Inflammatory macrophage treated with lipopolysaccharide for 1 hour (primary cell): ENCODE measurements at regions not wholly inside any gene's neighbourhood (a gene's known extent, or its start where the extent isn't known, plus 50 kb on each side); places are given as distances from the start of the nearest gene placed in this dataset.

ENCODE experiments used
- DNase-seq, 2 donors: peaks; one replicate each; pipeline ENCODE4 v3.0.0-alpha.2; 2020 to 2022

DNA sequence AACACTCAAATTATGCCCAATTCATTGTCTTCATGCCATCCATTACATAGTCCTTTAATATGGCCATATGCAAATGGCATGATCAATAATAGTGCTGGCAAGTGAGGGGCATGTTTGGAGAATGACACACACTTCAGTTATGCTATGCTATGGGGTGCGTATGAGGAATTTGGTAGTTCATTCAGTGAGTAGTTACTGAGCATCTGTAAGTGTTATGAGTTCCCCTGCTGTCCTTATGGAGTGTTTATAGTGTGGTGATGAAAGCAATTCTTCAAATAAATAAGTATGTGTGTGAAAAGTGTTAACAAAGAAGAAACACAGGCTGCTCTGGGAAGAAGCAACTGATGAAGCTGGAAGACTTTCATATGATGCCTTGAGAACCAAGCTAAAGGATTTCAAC, 383.7 kb upstream of the SLC14A2 start:
- DNase-seq, result no peak

DNA sequence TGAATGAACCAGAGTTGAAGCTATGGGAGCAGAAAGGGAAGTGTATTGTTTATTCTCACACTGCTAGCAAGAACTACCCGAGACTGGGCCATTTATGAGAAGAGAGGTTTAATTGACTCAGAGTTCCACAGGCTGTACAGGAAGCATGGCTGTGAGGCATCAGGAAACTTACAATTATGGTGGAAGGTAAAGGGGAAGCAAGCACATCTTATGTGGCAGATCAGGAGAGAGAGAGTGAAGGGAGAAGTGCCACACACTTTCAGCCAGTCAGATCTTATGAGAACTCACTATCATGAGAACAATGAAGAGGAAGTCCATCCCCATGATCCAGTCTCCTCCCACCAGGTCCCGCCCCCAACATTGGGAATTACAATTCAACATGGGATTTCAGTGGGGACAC, 383.2 kb upstream of the SLC14A2 start:
- DNase-seq, result peak; percentile 16 to 53

DNA sequence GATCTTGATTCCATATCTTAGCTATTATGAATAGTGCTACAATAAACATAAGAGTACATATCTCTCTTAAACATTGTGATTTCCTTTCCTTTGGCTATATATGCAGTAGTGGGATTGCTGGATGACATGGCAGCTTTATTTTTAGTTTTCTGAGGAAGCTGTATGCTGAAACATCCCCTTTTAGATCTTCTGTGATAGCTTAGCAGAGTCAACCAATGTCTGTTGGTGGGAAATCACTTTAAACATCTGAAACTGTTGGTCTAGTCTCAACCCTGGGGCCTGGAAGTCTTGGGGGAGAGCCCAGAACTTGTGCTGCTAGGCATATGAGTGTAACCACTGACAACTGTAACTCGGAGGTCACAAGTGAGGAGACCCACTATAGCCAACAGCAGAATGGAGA, 378.6 kb upstream of the SLC14A2 start:
- DNase-seq, result peak; percentile 38 to 42

DNA sequence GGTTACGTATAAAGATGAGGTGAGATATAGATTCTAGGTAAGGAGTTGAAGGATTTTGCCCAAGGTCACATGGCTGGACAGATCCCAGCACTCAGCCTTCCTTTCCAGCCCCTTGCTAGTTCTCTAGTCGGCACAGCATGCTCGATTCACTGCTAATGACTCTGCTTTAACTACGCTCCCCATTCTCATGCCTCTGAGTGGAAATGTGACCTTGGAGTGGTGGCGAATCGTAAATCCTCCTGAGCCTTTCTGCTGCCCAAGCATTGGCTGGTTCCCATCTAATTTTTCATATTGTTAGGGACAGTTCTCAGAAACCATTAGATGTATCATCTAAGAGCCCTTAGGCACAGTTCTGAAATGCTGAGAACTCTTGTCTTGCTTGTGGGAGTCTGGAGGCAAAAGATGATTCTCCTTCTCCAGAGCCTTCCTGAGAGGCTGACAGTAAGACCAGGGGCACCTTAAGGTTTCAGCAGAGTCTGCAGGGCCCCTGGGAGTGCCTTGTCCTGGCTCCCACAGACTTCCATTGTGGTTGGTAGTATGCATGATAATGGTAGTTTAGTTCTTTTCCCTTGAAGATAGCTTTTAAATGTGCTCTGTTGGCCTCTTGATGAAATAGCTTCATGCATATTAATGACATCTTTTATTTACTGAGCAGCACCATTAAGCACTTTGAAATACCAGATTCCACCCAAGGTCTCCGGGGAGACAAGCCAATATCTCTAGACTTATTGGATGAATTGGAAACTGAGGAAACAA, 377.8 kb upstream of the SLC14A2 start:
- no peak for DNase-seq

DNA sequence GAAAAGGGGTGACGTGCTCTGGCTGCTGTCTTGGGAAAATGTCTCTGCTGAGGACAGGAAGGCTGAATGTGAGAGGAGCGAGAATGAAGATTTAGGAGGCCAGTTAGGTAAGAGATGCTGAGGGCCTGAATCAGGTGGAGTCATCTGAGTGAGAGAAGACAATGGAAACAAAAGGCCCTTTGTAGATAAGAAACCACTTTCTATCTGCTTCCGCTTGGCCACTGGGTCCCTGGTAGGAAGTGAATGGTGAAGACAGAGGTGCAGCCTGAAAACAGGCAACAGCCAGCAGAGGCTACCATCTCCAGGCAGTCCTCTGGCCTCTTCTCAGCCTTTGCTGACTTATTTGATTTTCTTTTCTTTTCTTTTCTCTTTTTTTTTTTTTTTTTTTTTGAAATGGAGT, 374.0 kb upstream of the SLC14A2 start:
- no peak for DNase-seq

DNA sequence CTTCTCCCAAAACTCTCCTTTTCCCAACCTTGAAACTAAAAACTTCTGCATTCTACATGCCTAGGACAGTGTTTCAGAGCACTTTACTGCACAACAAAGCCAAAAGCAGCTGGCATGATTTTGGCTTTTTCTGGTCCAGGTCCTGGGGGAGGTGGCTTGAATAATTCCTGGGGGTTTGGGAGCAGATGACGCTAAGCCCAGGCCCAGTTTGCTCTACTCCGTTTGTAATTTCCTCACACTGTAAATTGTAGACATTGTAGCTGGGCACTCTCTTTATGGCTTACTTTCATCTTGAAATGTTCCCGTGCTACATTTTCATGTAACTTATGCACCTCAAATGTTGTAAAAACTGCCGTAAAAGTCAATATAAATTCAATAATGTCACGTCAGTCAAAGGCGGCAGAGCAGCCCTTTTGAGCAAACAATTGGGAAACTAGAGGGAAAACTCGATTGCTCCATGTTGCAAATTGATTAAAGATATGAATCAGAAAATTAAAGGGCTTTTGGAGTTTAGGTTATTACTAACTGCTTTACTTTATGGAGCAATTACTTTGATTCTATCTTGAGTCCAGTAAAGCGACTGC, 373.2 kb upstream of the SLC14A2 start:
- no peak for DNase-seq

DNA sequence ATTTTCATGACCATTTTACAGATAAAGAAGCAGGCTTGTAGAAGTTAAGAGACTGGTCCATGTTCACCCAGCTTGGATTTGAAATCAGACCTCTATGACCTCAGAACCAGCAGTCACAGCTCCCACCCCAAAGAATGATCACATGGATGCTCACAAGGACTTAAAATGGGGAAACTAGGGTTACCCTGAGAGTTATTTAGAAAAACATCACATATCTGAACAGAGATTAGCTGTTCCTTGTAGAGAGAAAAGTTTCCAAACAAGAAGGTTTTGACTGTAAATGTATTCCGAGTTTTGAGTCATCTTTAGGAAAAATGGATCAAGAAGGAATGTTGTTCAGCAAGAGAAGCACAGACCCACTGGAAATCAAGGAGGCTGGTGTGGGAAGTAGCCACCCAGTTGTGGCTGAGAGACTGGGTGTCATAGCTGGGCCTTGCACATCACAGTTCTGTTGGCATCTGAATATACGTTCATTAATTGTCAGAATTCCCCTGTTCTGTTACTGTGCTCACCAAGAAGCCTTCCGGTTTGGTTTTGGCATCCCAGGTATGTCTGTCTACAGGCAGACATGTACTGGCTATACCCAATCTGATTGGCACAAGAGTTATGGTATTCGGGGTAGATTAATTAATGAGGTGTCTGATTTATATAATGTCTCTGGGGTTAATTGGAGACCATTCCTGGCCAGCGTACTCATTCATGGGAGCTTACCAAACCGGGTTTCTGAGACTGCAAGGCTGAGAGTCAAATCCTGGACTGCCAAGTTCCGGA, 371.8 kb upstream of the SLC14A2 start:
- peak; percentile 33 to 58 for DNase-seq

DNA sequence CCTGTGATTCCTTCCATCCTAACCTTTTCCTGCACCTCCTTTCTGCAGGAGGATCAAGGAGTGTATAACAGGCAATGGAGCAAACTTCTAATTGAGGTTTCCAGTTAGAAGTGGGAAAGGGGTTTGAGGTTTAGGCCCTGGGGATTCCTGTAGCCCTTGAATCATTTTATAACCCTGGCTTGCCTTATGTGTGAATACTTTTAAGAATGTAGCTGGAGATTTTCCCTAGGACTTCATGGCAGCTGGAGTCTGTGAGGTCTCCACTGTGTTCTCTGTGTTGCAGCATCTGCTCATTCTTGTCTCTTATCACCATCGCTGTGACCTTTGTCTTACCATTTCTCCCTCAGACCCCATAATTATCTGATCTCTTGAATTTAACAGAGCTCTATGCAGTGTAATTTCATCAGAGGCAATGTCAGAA, 370.2 kb upstream of the SLC14A2 start:
- DNase-seq, result no peak

DNA sequence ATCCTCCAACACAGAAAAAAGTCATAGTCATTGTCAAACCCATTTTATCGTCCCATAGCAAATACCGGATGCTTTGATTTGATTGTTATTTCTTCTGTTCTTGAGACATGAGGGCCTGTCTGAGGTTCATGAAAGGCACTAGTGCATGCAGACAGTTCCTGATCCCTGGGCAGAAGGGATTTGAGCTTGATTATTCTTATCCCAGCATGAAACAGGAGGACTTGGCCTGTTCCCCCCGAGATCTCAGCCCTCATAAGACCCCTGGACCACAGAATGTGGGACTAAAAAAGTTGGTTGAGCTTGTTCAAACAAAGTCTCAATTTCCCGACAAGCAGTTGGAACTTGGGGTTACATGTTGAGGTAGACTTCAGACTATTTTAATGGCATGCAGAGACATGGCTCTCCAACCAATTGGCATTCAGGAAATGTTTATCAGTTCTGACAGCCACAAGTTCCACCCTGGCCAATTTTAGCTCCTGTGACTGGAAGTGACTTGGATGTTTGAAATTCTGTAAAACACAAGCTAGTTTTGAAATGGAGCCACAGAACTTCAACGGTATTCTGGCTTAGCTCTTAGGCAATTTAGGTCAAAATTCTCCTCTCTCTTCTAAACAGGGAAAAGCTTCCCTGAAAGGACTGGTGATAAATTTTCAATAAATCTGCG, 366.9 kb upstream of the SLC14A2 start:
- peak; percentile 65 to 70 for DNase-seq

DNA sequence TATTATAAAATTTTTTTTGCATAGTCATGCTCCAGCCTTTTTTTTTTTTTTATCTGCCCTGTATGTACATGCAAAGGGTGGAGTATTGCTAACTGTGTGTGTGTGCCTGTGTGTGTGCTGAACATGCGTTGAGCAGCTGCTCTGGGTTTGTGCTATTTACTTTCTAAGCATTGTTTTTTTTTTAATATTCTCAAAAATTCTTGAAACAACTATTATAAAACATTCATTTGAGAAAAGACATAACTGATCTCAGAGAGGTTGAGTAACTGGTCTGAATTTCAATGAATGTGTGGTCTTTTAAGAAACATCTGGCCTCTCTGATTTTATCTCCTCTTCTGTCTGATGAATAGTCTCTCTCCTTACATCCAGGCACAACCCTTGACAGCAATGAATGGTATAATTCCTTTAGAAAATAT, 366.0 kb upstream of the SLC14A2 start:
- no peak for DNase-seq

DNA sequence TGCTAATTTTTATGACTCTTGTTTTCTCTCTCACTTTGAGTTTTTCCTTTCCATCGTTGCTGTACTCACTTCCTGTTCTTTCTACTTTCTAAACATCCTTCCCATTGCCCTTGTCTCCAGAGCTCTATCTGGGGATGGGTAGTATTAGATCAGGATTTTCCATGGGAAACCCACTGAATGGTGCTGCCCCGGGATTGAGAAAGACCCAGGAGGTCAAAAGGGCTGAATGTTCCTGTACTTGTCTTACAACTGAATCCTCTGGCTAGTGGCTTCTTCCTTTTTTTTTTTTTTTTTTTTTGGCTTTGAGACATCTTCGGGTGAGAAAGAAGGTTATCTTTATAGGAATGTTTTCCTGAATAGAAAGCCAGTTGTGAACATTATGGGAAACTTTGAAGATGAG, 364.8 kb upstream of the SLC14A2 start:
- DNase-seq, result peak; percentile 41 to 68

DNA sequence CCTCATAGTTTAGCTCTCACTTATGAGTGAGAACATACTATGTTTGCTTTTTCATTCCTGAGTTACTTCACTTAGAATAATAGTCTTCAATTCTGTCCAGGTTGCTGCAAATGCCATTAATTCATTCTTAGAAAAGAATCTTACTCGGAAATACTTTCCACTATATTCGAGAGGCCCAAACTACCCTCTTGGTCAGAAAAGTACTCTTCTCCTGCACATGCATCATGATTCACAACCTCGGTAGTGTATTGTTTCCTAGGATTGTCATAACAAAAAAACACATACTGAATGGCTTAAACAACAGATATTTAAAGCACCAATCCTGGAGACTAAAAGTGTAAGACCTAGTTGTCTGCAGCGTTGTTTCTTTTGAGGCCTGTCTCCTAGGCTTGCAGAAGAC, 364.0 kb upstream of the SLC14A2 start:
- DNase-seq, result no peak

DNA sequence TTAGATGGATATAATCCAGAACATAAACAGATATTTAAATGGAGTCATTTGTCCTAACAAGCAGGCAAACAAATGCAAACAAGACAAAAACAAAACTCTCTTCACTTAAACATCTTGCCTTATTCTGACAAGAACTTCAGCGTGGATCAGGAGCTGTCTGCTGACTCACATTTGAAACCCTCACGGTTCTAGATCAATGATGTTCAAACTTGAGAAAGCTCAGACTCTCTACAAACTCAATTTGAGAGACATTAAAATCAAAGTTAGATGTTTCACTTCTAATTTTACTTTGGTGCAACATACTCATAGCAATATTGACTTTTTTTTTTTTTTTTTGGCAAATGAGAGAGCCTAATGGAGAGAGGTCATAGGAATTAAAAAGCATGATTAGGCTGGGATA, 362.8 kb upstream of the SLC14A2 start:
- DNase-seq, result no peak

DNA sequence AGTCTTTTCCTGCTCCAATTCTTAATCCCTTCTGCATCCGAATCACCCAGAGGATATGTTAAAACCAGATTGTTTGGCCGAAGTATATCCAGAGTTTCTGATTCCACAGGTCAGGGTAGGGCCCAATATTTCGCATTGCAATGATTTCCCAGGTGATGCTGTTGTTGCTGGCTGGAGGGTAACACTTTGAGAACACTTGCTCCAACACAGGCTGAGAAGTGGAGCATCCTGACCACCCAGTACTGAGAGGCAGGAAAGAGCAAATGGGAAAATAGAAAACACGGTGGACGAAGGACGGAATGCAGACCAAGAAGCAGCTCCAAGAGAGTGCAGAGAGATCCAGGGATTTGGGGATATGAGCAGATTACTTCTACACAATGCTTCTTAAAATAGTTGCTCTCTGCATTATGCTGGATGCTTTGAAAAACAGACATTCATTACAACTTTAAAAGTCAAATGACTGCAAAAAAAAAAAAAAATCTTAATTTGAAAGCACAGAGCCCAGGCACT, 362.2 kb upstream of the SLC14A2 start:
- DNase-seq, result no peak

DNA sequence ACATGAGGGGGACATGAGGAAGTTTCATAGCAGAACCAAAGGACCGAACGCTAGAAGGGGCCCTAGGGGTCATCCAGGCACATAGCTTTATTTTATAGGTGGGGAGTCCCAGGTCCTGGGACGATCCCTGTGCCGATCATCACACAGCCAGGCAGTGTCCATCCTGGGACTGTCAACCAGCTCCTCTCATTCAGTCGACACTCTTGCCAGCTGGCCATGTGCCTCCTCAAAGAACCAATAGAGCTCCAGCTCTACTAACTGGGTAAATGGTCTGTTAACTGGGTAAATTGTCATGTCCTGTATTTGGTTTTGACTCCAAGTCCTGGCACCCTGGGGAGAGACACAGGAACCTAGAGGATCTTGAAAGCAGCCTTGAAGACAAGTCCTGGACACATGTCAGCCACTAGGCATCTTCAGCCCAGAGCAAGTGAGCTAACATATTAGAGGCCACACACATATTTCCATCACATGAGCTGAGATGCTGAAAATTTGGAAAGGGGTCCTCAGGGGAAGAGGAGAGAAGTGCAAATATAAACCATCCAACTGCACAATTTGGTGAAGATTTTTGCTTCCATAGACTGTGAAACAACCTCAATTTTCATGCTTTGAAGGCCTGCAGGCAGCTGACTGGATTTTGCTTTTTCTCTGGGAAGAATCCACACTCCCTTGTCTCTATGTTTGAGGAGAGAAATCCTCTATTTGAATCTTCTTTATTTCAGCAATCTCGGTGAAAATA, 361.1 kb upstream of the SLC14A2 start:
- no peak for DNase-seq

DNA sequence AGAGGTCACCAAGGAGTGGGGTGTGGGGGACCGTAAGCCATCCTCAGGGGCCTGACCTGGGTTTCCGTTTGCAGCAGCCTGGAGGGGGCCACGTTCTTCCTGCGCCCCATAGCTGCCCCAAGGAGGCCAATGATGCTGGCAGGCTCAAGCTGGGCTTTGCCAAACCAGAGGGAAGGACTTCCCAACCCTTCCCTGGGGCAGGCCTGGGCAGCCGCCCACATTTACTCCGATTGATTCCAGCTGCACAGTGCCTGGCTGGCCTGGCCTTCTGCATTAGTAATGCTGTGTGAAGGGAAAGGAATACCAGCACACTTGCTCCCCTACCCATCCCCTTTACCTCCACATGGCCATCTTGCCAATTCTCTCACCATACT, 360.6 kb upstream of the SLC14A2 start:
- DNase-seq, result no peak

DNA sequence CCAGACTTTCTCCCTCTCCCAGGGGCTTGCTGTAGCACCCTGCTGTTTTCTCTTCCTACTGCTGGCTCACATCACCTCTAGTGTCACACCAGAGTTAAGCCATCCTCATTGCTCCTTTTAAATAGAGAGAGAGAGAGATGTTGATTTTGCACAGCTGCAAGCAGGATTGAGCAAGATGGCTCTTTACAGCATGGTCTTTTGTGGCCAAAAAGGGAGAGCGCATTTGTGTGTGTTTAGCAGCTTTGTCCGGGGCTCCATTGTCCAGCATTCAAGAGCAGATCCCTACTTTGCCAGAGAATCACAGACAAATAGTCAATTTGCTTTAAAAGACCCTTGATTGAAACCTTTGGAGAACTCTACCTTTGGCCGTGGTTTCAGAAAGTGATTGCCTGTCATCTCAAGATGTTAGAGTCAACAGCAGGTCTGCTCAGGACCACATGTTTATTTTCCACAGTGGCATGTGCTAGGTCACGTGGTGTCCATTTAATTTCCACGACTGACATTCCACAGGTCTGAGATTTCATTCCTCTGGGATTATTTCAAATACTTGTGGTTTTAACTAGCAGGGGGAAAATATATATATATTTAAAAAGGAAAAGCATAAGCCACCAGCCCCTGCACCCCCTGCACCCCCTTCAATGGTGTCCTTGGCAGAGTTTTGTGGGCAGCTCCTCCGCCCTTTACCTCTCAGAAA, 359.9 kb upstream of the SLC14A2 start:
- no peak for DNase-seq

DNA sequence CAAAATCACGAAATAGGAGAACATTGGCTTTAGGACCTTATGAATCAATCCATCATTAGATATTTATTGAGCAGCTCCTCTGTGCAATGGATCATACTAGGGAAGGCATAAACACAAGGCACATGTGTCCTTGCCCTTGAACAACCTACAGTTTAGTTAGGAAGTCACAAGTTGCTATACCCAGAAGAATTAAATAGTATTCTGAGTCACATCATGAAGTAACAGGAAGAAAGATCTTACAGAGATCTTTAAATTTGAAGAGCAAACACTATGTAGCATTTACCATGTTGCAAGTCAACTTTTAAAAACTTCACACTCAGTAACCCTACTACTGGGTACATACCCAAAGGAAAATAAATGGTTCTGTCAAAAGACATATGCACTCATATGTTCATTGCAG, 355.2 kb upstream of the SLC14A2 start:
- peak in 1 of 2 donors; percentile 25 for DNase-seq

DNA sequence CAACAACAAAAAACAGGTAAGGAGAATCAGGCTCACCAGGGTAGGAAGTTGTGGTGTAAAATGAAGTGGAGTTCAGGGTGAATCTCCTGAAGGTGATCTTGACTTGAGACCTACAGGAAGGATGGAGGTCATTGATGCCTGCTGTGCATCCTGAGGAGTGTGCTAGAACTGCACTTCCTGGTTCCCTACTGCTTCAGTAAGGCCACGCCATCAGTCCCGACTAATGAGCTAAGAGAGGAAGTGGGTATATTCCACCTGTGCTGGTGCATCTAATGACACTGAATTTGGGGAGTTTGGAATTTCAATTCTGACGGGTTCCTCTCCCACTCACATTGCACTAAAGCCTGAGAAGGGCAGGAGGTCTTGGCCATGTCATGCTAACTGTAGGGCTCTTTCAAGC, 349.3 kb upstream of the SLC14A2 start:
- no peak for DNase-seq

DNA sequence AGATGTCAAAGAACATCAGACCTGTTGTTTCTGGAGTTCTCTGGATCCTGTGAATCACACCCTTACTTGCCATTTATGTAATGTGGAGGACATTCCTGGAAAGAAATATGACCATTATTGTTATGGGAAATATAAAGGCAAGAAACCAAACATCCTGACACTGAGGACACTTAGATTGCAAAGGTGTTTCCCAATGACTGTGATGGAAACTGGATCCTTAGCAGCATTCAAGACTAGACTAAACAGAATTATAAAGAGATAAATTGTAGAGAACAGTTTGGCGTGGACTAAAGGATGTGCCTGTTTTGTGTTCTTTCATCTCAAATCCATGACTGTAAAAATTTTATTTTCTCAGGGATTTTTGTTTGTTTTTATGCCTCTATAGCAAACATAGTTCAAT, 347.7 kb upstream of the SLC14A2 start:
- DNase-seq, result no peak

DNA sequence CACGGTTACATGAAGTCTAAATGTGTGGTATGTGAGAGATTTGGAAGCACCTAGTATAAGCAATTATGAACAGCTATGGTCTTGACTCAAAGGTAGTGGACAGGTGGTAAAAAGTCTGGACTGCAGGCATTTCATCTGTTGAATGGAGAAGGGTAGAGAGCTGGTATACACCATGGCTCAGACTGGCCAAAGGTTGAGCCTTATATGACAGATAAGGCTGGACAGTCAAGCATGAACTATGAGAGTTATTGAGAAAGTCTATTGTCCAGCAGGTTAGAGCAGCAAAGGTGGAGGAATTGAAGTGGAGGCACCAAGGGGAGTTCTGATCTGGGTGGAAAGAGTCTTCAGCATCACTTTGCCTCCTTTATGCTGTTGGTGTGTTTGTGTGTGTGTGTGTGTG, 346.7 kb upstream of the SLC14A2 start:
- DNase-seq, result no peak

DNA sequence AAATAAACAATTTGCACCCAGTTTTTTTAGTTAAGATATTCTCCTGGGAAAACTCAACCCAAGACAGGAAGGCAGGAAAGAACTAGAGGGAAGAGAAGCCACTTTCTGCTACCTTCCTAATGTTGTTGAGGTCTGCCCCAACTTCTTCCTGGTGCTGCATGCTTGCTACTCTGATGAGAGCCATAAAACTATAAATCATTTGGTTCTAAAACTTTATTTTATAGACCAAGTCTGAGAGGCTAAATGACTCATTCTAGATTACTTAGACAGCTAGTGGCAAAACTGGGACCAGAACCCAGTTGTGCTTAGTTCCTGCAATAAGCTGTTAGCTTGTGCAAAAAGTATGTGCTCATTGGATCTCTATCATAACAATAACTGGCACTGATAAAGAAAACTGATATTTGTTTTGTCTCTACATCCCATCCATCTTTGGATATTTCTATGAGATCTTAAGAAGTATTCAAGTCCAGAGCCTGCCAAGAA, 344.9 kb upstream of the SLC14A2 start:
- no peak for DNase-seq
